ENCODE measurements at regions not wholly inside any gene's neighbourhood (a gene's known extent, or its start where the extent isn't known, plus 50 kb on each side); places are given as distances from the start of the nearest gene placed in this dataset.
"Not testable (repeated sequence)": the region's sequence is repeated elsewhere in the genome, so short reads cannot be mapped to it uniquely, and the experiment has no call there.

- DNase-seq = no peak
Measured at GRCh38 chr5:157955541-157956172, 96.7 kb upstream of the CLINT1 start.

GRCh38 chr5:157952374-157952685 lies 93.4 kb upstream of the CLINT1 start:
- DNase-seq = no peak

GRCh38 chr5:157951673-157952373 lies 92.9 kb upstream of the CLINT1 start:
- peak in 1 of 2 experiments; percentile 47 for DNase-seq

- DNase-seq = no peak
Measured at GRCh38 chr5:157949520-157949919, 90.6 kb upstream of the CLINT1 start.

DNA sequence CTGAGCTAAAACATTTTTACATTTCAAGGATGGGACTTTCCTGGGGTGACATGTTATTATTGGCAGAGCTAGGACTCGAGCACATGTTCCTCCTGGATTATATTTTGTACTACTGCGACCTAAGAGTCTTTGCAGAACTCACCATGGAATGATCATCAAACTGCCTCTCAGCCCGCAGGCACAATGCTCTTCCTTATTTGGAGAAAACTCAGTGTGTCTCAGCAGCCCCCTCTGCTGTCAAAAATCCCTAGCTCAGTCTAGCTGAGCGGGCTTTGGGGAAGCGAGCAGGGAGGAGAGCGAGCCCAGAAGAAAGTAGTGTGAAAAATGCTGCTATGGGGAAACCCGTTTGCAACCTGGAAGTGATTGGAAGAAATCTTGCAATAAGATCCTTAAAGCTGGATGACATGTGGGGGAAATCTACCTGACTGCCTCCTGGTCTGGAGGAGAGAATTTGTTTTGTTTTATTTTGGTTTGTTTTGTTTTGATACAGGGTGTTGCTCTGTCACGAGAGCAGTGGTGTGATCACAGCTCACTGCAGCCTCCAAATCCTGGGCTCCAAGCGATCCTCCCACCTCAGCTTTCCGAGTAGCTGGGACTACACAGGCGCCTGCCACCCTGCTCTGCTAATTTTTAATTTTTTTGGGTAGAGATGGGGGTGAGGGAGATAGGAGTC lies 89.9 kb upstream of the CLINT1 start:
- peak; percentile 88 to 93 for DNase-seq

DNA sequence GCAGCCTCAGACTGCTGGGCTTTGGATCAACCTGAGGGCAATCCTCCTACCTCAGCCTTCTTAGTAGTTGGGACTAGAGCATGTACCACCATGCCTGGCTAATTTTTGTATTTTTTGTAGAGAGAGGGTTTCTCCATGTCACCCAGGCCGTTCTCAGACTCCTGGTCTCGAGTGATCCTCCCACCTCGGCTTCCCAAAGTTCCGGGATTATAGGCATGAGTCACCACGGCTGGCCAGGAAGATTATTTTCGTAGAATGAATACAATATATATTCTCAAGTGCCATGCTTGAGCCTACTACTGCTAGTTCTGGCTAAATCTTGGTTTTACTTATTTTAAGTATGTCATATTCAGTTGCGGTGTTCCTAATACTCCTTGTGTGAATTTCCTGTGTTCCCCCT lies 88.2 kb upstream of the CLINT1 start:
- no peak for DNase-seq

DNA sequence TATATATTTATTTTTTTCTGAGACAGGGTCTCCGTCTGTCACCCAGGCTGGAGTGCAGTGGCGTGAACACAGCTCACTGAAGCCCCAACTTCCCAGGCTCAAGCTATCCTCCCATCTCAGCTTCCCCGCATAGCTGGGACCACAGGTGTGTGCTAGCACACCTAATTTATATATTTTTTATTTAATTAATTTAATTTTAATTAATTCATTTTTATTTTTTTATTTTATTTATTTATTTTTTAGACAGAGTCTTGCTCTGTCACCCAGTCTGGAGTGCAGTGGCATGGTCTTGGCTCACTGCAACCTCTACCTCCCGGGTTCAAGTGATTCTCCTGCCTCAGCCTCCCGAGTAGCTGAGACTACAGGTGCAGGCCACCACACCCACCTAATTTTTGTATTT lies 86.9 kb upstream of the CLINT1 start:
- DNase-seq = not testable (repeated sequence)

GRCh38 chr5:157944938-157945337 lies 86.0 kb upstream of the CLINT1 start:
- no peak for DNase-seq

- DNase-seq = no peak
Measured at GRCh38 chr5:157944077-157944633, 85.2 kb upstream of the CLINT1 start.

- DNase-seq = no peak
Measured at GRCh38 chr5:157942595-157942994, 83.7 kb upstream of the CLINT1 start.

DNA sequence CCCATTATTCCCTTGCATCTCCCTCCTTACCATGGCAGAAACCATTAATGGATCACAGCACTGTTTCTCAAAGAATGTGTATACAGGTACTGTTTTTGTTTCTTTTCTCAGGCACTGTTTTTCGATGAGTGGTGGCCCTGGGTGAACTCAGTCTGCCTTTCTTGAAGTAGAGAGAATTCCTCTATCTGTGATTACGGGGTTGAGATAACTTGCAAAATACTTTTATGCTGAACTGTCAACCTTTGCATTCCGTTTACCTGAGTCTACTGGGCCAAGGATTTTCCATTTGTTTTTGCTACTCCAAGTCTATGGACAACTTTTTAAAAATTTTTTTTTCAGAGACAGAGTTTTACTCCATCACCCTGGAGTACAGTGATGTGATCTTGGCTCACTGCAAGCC lies 82.7 kb upstream of the CLINT1 start:
- no peak for DNase-seq

DNA sequence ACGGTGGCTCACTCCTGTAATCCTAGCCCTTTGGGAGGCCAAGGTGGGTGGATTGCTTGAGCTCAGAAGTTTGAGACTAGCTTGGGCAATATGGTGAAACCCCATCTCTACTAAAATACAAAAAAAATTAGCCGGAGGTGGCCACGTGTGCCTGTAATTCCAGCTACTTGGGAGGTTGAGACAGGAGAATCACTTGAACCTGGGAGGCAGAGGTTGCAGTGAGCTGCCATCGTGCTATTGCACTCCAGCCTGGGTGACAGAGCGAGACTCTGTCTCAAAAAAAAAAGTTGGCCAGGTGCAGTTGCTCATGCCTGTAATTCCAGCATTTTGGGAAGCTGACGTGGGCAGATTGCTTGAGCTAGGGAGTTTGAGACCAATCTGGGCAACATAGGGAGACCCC lies 79.2 kb upstream of the CLINT1 start:
- DNase-seq = not testable (repeated sequence)

DNA sequence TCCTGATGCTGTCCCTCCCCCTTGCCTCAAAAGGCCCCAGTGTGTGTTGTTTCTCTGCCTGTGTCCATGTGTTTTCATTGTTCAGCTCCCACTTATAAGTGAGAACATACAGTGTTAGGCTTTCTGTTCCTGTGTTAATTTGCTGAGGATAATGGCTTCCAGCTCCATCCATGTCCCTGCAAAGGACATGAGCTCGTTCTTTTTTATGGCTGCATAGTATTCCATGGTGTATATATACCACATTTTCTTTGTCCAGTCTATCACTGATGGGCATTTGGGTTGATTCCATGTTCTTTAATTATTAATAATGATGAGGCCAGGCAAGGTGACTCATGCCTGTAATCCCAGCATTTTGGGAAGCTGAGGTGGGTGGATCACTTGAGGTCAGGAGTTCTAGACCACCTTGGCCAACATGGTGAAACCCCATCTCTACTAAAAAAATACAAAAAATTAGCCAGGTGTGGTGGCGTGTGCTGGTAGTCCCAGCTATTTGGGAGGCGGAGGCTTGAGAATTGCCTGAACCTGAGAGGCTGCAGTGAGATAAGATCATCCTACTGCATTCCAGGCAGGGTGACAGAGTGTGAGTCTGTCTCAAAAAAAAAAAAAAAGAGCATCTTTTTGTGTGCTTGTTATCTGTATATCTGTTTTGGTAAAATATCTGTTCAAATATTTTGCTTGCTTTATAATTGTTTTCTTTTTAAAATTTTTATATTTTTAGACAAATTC lies 78.0 kb upstream of the CLINT1 start:
- DNase-seq = not testable (repeated sequence)

- no peak for DNase-seq
Measured at GRCh38 chr5:157934600-157934999, 75.7 kb upstream of the CLINT1 start.

DNA sequence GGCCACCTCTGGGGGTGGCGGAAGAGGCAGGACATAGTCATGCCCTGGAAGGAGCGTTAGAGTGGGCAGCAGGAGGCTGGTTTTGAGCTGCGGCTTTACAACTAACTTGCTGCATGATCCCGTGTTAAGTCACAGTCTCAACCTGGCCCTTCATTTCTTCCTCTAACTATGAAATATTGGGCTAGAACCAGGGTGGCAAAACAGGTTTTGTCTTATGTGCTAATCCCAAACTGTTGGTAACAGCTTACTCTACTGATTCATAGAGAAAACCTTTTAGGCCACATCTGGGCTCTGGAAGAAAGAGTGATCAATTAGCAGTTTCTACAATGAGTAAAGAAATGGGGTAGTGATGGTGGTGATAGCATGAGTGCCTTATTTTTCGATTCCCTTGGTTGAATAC lies 74.1 kb upstream of the CLINT1 start:
- no peak for DNase-seq

GRCh38 chr5:157930710-157931109 lies 71.8 kb upstream of the CLINT1 start:
- DNase-seq = no peak

- DNase-seq = no peak
Measured at GRCh38 chr5:157926977-157927376, 68.0 kb upstream of the CLINT1 start.

DNA sequence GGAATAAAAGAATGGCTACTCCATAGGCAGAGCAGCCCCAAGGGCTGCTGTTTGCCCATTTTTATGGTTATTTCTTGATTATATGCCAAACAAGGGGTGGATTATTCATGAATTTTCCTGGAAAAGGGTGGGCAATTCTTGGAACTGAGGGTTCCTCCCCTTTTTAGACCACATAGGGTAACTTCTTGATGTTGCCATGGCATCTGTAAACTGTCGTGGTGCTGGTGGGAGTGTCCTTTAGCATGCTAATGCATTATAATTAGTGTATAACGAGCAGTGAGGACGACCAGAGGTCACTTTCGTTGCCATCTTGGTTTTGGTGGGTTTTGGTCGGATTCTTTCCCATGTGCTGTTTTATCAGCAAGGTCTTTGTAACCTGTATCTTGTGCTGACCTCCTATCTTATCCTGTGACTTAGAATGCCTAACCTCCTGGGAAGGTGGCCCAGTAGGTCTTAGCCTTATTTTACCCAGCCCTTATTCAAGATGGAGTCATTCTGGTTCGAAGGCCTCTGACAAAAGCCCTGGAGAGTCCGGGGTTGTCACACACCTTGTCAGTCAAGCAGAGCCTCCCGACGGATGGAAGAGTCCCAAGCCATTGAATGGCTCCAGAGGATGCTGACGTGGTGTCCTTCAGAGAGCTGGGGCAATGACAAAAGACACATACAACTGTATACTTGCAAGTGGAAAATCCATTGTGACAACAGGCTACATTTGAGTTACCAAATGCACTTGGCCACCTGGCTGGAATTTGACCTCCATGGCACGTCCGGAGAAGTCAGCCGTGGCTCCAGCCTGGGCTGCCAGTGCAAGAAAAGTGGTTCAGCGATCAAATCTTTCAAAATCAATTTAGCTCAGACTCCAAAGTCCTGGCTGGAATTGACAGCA lies 67.1 kb upstream of the CLINT1 start:
- DNase-seq = no peak

DNA sequence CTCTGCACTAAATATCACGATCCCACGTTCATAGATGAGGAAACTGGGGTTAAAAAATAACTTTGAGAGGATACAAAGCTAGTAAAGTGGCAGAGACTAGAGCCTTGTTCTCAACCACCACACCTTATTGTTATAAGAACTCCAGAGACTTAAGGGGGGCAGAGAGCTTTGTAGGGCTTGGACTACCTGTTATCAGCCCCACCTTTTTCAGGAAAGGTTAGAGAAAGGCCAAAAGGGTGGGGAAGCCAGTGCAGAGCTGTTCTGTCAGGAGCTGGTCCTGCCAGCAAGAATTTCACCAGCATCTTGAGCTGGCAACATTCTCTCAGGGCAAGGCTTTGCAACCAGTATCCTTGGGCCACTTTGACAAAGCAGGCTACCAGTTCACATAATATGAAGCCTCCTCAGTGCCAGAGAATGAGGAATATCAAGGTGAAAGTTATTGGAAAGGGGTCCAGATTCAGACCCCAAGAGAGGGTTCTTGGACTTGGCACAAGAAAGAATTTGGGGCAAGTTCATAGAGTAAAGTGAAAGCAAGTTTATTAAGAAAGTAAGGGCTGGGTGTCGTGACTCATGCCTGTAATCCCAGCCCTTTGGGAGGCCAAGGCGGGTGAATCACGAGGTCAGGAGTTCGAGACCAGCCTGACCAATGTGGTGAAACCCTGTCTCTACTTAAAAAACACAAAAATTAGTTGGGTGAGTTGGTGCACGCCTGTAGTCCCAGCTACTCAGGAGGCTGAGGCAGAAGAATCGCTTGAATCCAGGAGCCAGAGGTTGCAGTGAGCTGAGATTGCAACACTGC lies 66.2 kb upstream of the CLINT1 start:
- no peak for DNase-seq

DNA sequence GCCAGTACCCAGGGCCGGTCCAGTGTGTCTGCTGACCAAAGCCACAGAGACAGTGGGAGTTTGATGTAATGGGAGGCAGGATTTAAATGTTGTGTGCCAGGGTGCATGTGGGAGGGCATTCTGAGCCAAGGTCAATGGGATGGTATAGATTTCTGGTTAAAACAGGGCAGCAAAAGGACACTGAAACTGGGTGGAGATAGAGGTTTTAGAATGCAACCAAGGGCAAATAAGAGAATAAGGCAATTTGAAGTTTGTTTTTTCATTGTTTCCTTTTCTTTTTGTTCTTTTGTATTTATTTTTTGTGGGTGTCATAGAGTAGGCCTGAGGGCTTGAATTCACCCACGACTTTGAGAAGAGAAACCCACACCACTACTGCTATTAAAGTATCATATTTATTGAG lies 65.5 kb upstream of the CLINT1 start:
- DNase-seq = no peak

DNA sequence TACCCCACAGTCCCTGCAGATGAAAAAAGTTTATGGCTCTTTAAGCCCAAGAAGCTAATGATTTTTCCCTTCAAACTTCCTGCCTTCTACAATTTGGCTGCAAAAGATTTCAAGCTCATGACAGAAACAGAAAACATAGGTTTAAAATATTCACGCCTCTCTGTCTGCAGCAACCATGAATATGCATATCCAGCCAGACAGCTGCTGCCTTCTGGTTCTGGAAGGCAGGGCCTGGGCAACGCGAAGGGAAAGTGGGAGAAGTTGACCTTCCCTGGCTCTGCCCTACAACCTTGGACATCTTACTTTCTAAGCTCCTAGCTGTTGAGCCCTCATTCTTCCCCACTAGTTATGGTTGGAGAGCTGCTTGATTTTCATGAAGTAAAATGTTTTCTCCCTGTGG lies 64.8 kb upstream of the CLINT1 start:
- DNase-seq = no peak

DNA sequence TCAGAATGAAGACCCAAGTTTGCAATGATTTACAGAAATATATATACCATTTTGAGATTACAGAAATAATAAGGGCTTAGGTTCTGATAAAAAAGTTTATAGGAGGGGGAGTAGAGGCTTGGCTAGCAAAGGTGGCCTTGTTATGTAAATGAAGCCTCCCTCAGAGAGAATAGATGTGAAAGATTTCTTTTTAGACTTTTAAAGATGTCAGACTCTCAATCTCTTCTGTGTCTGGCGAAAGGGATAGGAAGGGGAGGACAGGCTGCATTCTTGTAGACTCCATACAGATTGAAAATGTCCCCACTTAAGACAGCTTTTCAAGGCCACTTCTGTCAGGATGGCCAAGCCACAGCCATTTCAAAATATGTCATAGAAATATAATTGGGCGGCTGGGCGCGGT lies 63.1 kb upstream of the CLINT1 start:
- no peak for DNase-seq

All from NCI-H2081 (cell line).